H1 (cell line): ENCODE measurements at regions not wholly inside any gene's neighbourhood (a gene's known extent, or its start where the extent isn't known, plus 50 kb on each side); places are given as distances from the start of the nearest gene placed in this dataset.

Experiments used
- BACH1 ChIP-seq: IDR thresholded peaks from 2 replicates; pipeline ENCODE4 v1.6.1; 2012; ENCODE audit warnings: low read length, improper control_type of control experiment
- CREB1 ChIP-seq: IDR thresholded peaks from 2 replicates; pipeline ENCODE4 v1.6.1; 2012; ENCODE audit warnings: inconsistent platforms
- EP300 ChIP-seq, 2 experiments: IDR thresholded peaks; 1 replicate in 1 of 2; 2 replicates in 1 of 2; pipeline ENCODE4 v1.6.1; 2011 to 2012; ENCODE audit warnings: low read depth in 2 of 2, low read length in 2 of 2, mild to moderate bottlenecking in 2 of 2, borderline replicate concordance in 1 of 2, inconsistent platforms in 1 of 2, moderate library complexity in 1 of 2
- TF ChIP-seq, protein P1 (sequence below), 3 experiments: IDR thresholded peaks; 1 replicate in 2 of 3; 2 replicates in 1 of 3; pipeline versions ENCODE4 v1.5.1 to v1.6.1; 2011; ENCODE audit warnings: low read length in 3 of 3, mild to moderate bottlenecking in 3 of 3, inconsistent platforms in 2 of 3, low read depth in 1 of 3, moderate library complexity in 1 of 3; ENCODE audit not compliant: insufficient read depth in 1 of 3; ENCODE audit errors: control extremely low read depth in 1 of 3

- TF ChIP-seq CREB1: no peak
- no peak for TF ChIP-seq EP300 (IDR thresholded peaks at IDR 0.05; ENCODE audit: borderline replicate concordance in 1 of 2, low read depth in 2 of 2, low read length in 2 of 2)
- TF ChIP-seq, protein P1, sequence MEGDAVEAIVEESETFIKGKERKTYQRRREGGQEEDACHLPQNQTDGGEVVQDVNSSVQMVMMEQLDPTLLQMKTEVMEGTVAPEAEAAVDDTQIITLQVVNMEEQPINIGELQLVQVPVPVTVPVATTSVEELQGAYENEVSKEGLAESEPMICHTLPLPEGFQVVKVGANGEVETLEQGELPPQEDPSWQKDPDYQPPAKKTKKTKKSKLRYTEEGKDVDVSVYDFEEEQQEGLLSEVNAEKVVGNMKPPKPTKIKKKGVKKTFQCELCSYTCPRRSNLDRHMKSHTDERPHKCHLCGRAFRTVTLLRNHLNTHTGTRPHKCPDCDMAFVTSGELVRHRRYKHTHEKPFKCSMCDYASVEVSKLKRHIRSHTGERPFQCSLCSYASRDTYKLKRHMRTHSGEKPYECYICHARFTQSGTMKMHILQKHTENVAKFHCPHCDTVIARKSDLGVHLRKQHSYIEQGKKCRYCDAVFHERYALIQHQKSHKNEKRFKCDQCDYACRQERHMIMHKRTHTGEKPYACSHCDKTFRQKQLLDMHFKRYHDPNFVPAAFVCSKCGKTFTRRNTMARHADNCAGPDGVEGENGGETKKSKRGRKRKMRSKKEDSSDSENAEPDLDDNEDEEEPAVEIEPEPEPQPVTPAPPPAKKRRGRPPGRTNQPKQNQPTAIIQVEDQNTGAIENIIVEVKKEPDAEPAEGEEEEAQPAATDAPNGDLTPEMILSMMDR (IDR thresholded peaks at IDR 0.05; ENCODE audit: control extremely low read depth in 1 of 3, insufficient read depth in 1 of 3, low read depth in 1 of 3, low read length in 3 of 3): no peak
- no peak for TF ChIP-seq BACH1
These were observed 73.3 kb upstream of the STX18 start for GRCh38 chr4:4614925-4615678.
